Transverse colon (tissue), 4 donors: ENCODE measurements at regions not wholly inside any gene's neighbourhood (a gene's known extent, or its start where the extent isn't known, plus 50 kb on each side); places are given as distances from the start of the nearest gene placed in this dataset.
"Not testable (repeated sequence)": the region's sequence is repeated elsewhere in the genome, so short reads cannot be mapped to it uniquely, and the experiment has no call there.

ENCODE experiments used
- DNase-seq: peaks from one replicate; pipeline ENCODE4 v3.0.0-alpha.2; 2019
- H3K27ac ChIP-seq, 4 donors: fragments of 200-600 bp; sonication (generic); 2 replicates each; pipeline ENCODE4 v1.5.1; 2016 to 2018; ENCODE audit warnings: inconsistent platforms in 4 of 4
- H3K27me3 ChIP-seq: fragments of 200-600 bp; sonication (generic); 2 replicates; pipeline ENCODE4 v1.5.1; 2017; ENCODE audit warnings: inconsistent platforms
- H3K36me3 ChIP-seq, 4 donors: fragments of 200-600 bp; sonication (generic); 2 replicates each; pipeline ENCODE4 v1.5.1; 2017 to 2019; ENCODE audit warnings: inconsistent platforms in 4 of 4
- H3K4me1 ChIP-seq, 4 donors: fragments of 200-600 bp; sonication (generic); 2 replicates each; pipeline ENCODE4 v1.5.1; 2017 to 2020; ENCODE audit warnings: inconsistent platforms in 4 of 4
- H3K4me3 ChIP-seq, 4 donors: fragments of 200-600 bp; sonication (generic); 1 replicate in 1 of 4; 2 replicates in 3 of 4; pipeline versions ENCODE4 v1.5.1 to v1.6.1; 2017 to 2019; ENCODE audit warnings: inconsistent platforms in 4 of 4
- H3K9me3 ChIP-seq, 2 donors: fragments of 200-600 bp; sonication (generic); 2 replicates each; pipeline ENCODE4 v1.5.1; 2017 to 2019; ENCODE audit warnings: inconsistent platforms in 2 of 2
- EP300 ChIP-seq: sonication (generic); formaldehyde crosslinking; IDR thresholded peaks from one replicate; pipeline ENCODE4 v1.6.1; 2017; ENCODE audit warnings: antibody characterized with exemption, low read depth
- POLR2A ChIP-seq: fragments of 450-650 bp; IDR thresholded peaks from one replicate; pipeline ENCODE4 v1.6.1; 2016; ENCODE audit warnings: antibody characterized with exemption, mild to moderate bottlenecking, moderate library complexity
- POLR2AphosphoS5 ChIP-seq, 3 donors: sonication (generic); formaldehyde crosslinking; IDR thresholded peaks; one replicate each; pipeline ENCODE4 v1.6.1; 2016; ENCODE audit warnings: antibody characterized with exemption in 3 of 3
- WGBS, 2 donors: methylation state at CpG; one replicate each; pipeline ENCODE4 v1.1.5; 2018; ENCODE audit warnings: low coverage in 1 of 2; 5-methylcytosine and 5-hydroxymethylcytosine counted together
- in situ Hi-C, 4 donors: fragments of 200-750 bp; cut with MboI; loops; one replicate each; pipeline versions ENCODE4 v1.15.0 to v1.15.1; 2017; ENCODE audit warnings: low sequenced_read_pairs in 3 of 4, low pct_ligation_motif_present in 1 of 4, low pct_unique_long_range_greater_than_20kb in 1 of 4
- intact Hi-C: fragments of 100-400 bp; cut with DNase I; formaldehyde crosslinking; loops from one replicate; pipeline ENCODE4 v1.15.1; 2023; ENCODE audit warnings: low total_unique reads
- TF ChIP-seq, protein P1 (sequence below), 5 experiments: fragments of 200-600 bp in 3 of 5; fragments of 450-650 bp in 2 of 5; sonication (generic) in 3 of 5; IDR thresholded peaks; 1 replicate in 2 of 5; 2 replicates in 3 of 5; pipeline ENCODE4 v1.5.1; 2016 to 2017; ENCODE audit warnings: antibody characterized with exemption in 5 of 5, inconsistent platforms in 3 of 5, mild to moderate bottlenecking in 2 of 5, moderate library complexity in 1 of 5

DNA sequence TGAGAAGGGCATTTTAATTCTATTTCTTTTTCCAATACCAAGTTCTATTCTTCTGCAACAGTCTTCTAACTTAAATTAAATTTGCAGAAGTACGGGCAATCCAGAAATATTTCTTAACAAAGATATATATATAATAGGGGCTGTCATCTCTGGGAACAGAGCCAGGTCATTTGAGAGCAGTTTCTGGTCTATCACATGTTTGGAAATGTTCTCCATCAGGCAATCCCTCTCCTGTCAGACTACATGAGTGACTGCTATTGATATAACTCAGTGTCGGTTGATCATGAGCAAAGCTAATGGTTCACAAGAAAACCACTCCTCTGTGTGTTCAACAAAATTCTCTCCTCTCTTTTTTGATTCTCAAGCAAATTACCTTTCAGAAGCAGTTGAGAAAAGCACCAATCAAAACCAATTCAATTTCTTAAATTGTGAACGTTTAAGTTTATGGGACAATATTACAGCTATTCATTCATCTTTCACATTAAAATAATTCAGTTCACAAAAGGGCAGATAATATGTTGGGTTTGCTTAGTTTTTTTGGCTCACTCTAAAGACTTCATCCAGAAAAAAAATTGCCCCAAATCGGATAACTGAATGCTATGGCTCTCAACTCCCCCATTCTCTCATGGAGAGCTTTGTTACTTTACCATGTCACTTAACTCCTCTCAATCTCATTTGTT, 152.9 kb upstream of the TGFBR2 start:
- DNase-seq = no peak
- WGBS, 2 donors = 61 to 71% methylated on average over 4 of the region's 4 CpGs
- TF ChIP-seq POLR2AphosphoS5 (IDR thresholded peaks at IDR 0.05) (no peak), EP300 (no peak), POLR2A (no peak)
- TF ChIP-seq, protein P1, sequence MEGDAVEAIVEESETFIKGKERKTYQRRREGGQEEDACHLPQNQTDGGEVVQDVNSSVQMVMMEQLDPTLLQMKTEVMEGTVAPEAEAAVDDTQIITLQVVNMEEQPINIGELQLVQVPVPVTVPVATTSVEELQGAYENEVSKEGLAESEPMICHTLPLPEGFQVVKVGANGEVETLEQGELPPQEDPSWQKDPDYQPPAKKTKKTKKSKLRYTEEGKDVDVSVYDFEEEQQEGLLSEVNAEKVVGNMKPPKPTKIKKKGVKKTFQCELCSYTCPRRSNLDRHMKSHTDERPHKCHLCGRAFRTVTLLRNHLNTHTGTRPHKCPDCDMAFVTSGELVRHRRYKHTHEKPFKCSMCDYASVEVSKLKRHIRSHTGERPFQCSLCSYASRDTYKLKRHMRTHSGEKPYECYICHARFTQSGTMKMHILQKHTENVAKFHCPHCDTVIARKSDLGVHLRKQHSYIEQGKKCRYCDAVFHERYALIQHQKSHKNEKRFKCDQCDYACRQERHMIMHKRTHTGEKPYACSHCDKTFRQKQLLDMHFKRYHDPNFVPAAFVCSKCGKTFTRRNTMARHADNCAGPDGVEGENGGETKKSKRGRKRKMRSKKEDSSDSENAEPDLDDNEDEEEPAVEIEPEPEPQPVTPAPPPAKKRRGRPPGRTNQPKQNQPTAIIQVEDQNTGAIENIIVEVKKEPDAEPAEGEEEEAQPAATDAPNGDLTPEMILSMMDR (IDR thresholded peaks at IDR 0.05) = no peak

DNA sequence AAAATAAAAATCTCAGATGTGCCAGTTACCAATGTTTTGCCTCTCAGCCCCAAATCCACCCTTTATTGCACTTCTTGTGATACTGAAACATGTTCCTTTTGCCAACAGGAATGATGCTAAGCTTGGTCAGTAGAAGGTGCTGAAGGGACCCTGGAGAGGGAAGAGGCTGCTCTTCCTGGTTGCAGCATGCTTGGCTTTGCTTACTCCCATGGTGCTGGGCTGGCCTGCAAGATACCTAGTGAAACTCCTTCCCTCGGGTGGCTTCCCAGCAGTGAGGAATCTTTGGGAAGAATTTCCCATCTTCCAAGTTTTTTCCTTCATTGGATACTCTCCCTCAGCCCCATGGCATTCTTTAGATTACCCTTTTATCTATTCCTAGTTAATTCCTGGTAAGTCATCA, 151.8 kb upstream of the TGFBR2 start:
- Histone ChIP-seq H3K9me3 (peaks cover 0 to 4% of the 10 kb centered on the region in 2 donors), H3K4me1 (peaks cover 0 to 4% (median 0%) of the 10 kb centered on the region in 4 donors), H3K4me3 (no peak overlapping the region), H3K36me3 (no peaks in the 10 kb centered on the region), H3K27me3 (no peaks in the 10 kb centered on the region), H3K27ac (peak overlapping the region in 2 of 4 donors; percentile 75 to 81)
- in situ Hi-C loops = no loop called here
- 91% methylated on average over 1 of the region's 1 CpG; no CpG with 5 or more reads in 1 of the 2 donors for WGBS, 2 donors
- no peak for DNase-seq
- TF ChIP-seq EP300 = no peak
- no peak for TF ChIP-seq POLR2AphosphoS5 (IDR thresholded peaks at IDR 0.05)
- TF ChIP-seq POLR2A = no peak
- TF ChIP-seq, protein P1 (IDR thresholded peaks at IDR 0.05) = no peak
- intact Hi-C loops = no loop called here

More for the DNA sequence above, 152.9 kb upstream of the TGFBR2 start:
- Histone ChIP-seq H3K27me3 (no peaks in the 10 kb centered on the region), H3K4me3 (no peak overlapping the region), H3K9me3 (peaks cover 0 to 4% of the 10 kb centered on the region in 2 donors), H3K36me3 (no peaks in the 10 kb centered on the region), H3K27ac (no peak overlapping the region), H3K4me1 (peaks cover 0 to 4% (median 0%) of the 10 kb centered on the region in 4 donors)
- in situ Hi-C loops = no loop called here
- intact Hi-C loops = no loop called here

DNA sequence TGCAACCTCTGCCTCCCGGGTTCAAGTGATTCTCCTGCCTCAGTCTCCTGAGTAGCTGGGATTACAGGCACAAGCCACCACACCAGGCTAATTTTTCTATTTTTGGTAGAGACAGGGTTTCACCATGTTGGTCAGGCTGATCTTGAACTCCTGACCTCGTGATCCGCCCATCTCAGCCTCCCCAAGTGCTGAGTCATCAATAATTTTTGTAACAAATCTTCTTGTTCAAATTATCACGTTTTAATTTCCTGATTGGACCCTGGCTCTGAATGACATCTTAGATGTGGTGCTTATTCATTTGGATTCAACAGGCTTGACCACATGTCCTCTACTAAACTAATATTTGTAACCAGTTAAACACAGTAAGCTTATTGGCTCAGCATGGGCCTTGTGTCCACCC, 151.3 kb upstream of the TGFBR2 start:
- H3K9me3 ChIP-seq, H3K4me1 ChIP-seq, intact Hi-C loops, DNase-seq, H3K27me3 ChIP-seq, H3K36me3 ChIP-seq, in situ Hi-C loops, H3K4me3 ChIP-seq: not testable (repeated sequence)
- WGBS, 2 donors = 86 to 95% methylated on average over 3 to 4 of the region's 4 CpGs
- H3K27ac ChIP-seq = peak overlapping the region; percentile 42 to 81 (median 68)

DNA sequence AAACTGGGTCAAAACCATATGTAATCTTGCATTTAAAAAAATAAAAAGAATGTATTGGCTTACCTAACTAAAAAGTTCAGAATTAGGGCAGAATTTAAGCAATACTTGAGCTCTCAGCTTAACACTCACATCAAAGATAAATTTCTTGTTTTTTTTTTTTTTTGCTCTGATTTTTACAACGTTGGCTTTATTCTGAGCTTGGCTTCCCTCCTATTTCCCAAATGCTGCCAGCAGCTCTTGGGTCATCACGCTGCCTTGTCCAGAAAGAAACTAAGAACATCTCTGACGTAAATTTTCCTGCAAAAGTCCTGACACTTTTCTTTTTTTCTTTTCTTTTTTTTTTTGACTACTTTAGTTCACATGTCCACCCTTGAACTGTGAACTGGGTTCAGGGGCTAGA, 150.6 kb upstream of the TGFBR2 start:
- Histone ChIP-seq H3K4me3 (no peak overlapping the region), H3K27ac (peak overlapping the region; percentile 42 to 81 (median 68)), H3K9me3 (peaks cover 0 to 4% of the 10 kb centered on the region in 2 donors), H3K27me3 (no peaks in the 10 kb centered on the region), H3K36me3 (no peaks in the 10 kb centered on the region), H3K4me1 (peaks cover 0 to 4% (median 0%) of the 10 kb centered on the region in 4 donors)
- in situ Hi-C loops (no loop called here), intact Hi-C loops (no loop called here)
- TF ChIP-seq POLR2AphosphoS5 (IDR thresholded peaks at IDR 0.05) (peak in 2 of 3 donors; percentile 32 to 45), EP300 (peak; percentile 26), POLR2A (no peak)
- peak; percentile 27 for DNase-seq
- 65 to 74% methylated on average over 3 of the region's 3 CpGs for WGBS, 2 donors

DNA sequence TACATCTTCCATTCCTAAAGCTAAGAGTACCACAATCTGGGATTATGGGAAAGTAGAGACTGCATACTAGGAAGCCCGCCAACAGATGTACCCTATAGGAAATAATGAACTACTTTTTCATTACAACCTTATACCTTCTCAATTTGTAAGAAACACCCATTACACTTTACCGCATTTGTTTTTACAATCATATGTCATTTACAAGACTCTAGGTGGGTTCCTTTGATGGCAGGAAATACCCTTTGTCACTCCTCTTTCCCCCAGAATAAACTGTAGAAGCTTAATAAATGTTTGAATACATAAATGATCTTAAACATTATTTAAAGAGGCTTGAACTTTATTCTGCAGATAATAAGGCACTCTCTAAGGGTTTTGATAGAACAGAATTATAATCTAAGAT, 150.1 kb upstream of the TGFBR2 start:
- in situ Hi-C loops = no loop called here
- Histone ChIP-seq H3K4me3 (no peak overlapping the region), H3K4me1 (peaks cover 0 to 4% (median 0%) of the 10 kb centered on the region in 4 donors), H3K36me3 (no peaks in the 10 kb centered on the region), H3K27ac (peak overlapping the region; percentile 14 to 81 (median 64)), H3K9me3 (peaks cover 0 to 4% of the 10 kb centered on the region in 2 donors), H3K27me3 (no peaks in the 10 kb centered on the region)
- 88 to 89% methylated on average over 2 of the region's 2 CpGs for WGBS, 2 donors
- TF ChIP-seq EP300 (no peak), POLR2AphosphoS5 (IDR thresholded peaks at IDR 0.05) (no peak), POLR2A (no peak)
- TF ChIP-seq, protein P1 (IDR thresholded peaks at IDR 0.05) = no peak
- DNase-seq = no peak
- intact Hi-C loops = no loop called here
